ENCODE measurements at regions not wholly inside any gene's neighbourhood (a gene's known extent, or its start where the extent isn't known, plus 50 kb on each side); places are given as distances from the start of the nearest gene placed in this dataset.
A peak's percentile ranks its signal among the peaks of the same experiment; 100 is the strongest.
"Not testable (repeated sequence)": the region's sequence is repeated elsewhere in the genome, so short reads cannot be mapped to it uniquely, and the experiment has no call there.

GRCh38 chr18:43786893-43787292 lies 509.6 kb upstream of the SYT4 start:
- intact Hi-C loops (cut with DNase I): no loop called here
- Histone ChIP-seq H3K36me3 (no peaks in the 10 kb centered on the region), H3K4me3 (no peak overlapping the region), H3K27ac (no peak overlapping the region), H3K27me3 (ENCODE audit: low read depth) (no peaks in the 10 kb centered on the region), H3K4me1 (no peaks in the 10 kb centered on the region), H3K9me3 (no peaks in the 10 kb centered on the region)
- DNase-seq (no peak), ATAC-seq (no peak)
- no peak for TF ChIP-seq CTCF (IDR thresholded peaks at IDR 0.05)

- H3K27me3 ChIP-seq (ENCODE audit: low read depth); DNase-seq; H3K27ac ChIP-seq; ATAC-seq; H3K4me1 ChIP-seq; H3K36me3 ChIP-seq; H3K9me3 ChIP-seq; H3K4me3 ChIP-seq; intact Hi-C loops (cut with DNase I): not testable (repeated sequence)
Measured at GRCh38 chr18:43787721-43788120, 510.4 kb upstream of the SYT4 start.

GRCh38 chr18:43789234-43790000 lies 512.1 kb upstream of the SYT4 start:
- Histone ChIP-seq H3K9me3 (no peaks in the 10 kb centered on the region), H3K27me3 (ENCODE audit: low read depth) (no peaks in the 10 kb centered on the region), H3K4me1 (no peaks in the 10 kb centered on the region), H3K36me3 (no peaks in the 10 kb centered on the region), H3K27ac (no peak overlapping the region), H3K4me3 (no peak overlapping the region)
- no peak for DNase-seq
- no peak for ATAC-seq
- TF ChIP-seq CTCF (IDR thresholded peaks at IDR 0.05): peak; percentile 24
- intact Hi-C loops (cut with DNase I): no loop called here

GRCh38 chr18:43793910-43794309 lies 516.6 kb upstream of the SYT4 start:
- H3K27me3 ChIP-seq (ENCODE audit: low read depth): no peaks in the 10 kb centered on the region
- ATAC-seq: no peak
- DNase-seq: no peak
- TF ChIP-seq CTCF (IDR thresholded peaks at IDR 0.05): no peak
- H3K4me1 ChIP-seq: no peaks in the 10 kb centered on the region
- H3K27ac ChIP-seq: no peak overlapping the region
- intact Hi-C loops (cut with DNase I): no loop called here
- no peaks in the 10 kb centered on the region for H3K36me3 ChIP-seq
- H3K9me3 ChIP-seq: no peaks in the 10 kb centered on the region
- no peak overlapping the region for H3K4me3 ChIP-seq

- H3K9me3 ChIP-seq: no peaks in the 10 kb centered on the region
- no peaks in the 10 kb centered on the region for H3K36me3 ChIP-seq
- H3K4me3 ChIP-seq: no peak overlapping the region
- no peaks in the 10 kb centered on the region for H3K4me1 ChIP-seq
- no peaks in the 10 kb centered on the region for H3K27me3 ChIP-seq (ENCODE audit: low read depth)
- ATAC-seq: no peak
- DNase-seq: no peak
- intact Hi-C loops (cut with DNase I): no loop called here
- TF ChIP-seq CTCF (IDR thresholded peaks at IDR 0.05): no peak
- no peak overlapping the region for H3K27ac ChIP-seq
Measured at GRCh38 chr18:43794363-43794762, 517.1 kb upstream of the SYT4 start.

- Histone ChIP-seq H3K36me3 (no peaks in the 10 kb centered on the region), H3K4me3 (no peak overlapping the region), H3K27ac (no peak overlapping the region), H3K4me1 (no peaks in the 10 kb centered on the region), H3K9me3 (no peaks in the 10 kb centered on the region), H3K27me3 (ENCODE audit: low read depth) (no peaks in the 10 kb centered on the region)
- ATAC-seq: no peak
- DNase-seq: no peak
- no peak for TF ChIP-seq CTCF (IDR thresholded peaks at IDR 0.05)
- intact Hi-C loops (cut with DNase I): no loop called here
Measured at GRCh38 chr18:43797347-43797746, 520.1 kb upstream of the SYT4 start.

All from lower lobe of right lung (tissue), 2 donors.